ENCODE measurements at regions not wholly inside any gene's neighbourhood (a gene's known extent, or its start where the extent isn't known, plus 50 kb on each side); places are given as distances from the start of the nearest gene placed in this dataset.

DNA sequence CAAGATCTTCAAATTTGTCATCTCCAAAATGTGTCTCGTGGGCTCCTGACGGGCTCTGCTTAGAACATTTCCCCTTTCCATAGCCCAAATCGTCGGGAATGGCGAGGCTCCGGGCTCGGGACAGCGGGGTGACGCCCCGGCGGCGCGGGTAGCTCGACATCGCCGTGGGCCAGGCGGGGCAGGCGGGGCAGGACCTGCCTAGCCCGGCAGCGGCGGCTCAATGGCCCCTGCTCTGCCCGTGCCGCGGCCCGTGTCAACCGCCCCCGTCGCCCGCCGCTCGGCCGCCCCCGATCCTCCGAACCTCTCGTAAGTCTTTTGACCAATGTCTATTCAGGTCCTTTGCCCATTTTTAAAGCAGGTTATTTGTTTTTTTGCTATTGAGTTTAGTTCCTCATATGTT, 111.2 kb downstream of the PMAIP1 start:
- H3K4me3 Mint-ChIP-seq = no peak overlapping the region
- no peak overlapping the region for H3K27ac Mint-ChIP-seq
- no peaks in the 10 kb centered on the region for H3K4me1 ChIP-seq

DNA sequence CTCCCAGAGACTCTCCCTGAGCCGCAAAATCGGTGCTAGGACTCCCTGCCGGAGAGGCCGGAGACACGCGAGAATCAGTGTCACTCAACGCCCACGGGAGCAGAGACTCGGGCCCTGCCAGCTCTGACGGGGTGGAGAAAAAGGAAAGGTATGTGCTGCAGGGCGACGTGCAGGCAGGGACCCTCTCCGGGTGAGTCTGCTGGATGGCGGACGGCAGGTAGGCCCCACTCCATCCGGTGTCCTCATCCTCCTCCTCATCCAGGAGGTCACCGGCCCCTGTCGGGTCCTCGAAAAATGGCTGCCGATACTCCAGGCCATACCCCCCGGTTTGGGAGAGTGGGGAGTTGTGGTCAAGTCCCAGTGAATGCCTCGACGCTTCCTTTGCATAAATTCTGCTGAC, 110.7 kb downstream of the PMAIP1 start:
- H3K27ac Mint-ChIP-seq = no peak overlapping the region
- Histone ChIP-seq H3K79me2 (ENCODE audit: low read depth) (no peaks in the 10 kb centered on the region), H2AFZ (replicated peaks) (no peak overlapping the region), H3K4me3 (no peak overlapping the region), H3K27ac (no peak overlapping the region), H3K4me2 (no peak overlapping the region), H3F3A (ENCODE audit: low read depth) (no peaks in the 10 kb centered on the region), H3K4me1 (no peaks in the 10 kb centered on the region), H3K36me3 (no peaks in the 10 kb centered on the region), H4K20me1 (ENCODE audit: low read depth) (no peaks in the 10 kb centered on the region), H3K27me3 (no peaks in the 10 kb centered on the region), H3K9me3 (ENCODE audit: low read depth) (no peaks in the 10 kb centered on the region), H3K9ac (no peak overlapping the region)
- H3K4me1 Mint-ChIP-seq = no peaks in the 10 kb centered on the region
- peaks cover 7% of the 10 kb centered on the region for H3K27me3 Mint-ChIP-seq (ENCODE audit: insufficient read depth, low read depth)
- H3K9me3 Mint-ChIP-seq = peaks cover 14% of the 10 kb centered on the region
- no peaks in the 10 kb centered on the region for H3K36me3 Mint-ChIP-seq
- TF ChIP-seq EZH2phosphoT487 (IDR thresholded peaks at IDR 0.05) (no peak), EZH2 (IDR thresholded peaks at IDR 0.05) (no peak)
- TF ChIP-seq, protein P1, sequence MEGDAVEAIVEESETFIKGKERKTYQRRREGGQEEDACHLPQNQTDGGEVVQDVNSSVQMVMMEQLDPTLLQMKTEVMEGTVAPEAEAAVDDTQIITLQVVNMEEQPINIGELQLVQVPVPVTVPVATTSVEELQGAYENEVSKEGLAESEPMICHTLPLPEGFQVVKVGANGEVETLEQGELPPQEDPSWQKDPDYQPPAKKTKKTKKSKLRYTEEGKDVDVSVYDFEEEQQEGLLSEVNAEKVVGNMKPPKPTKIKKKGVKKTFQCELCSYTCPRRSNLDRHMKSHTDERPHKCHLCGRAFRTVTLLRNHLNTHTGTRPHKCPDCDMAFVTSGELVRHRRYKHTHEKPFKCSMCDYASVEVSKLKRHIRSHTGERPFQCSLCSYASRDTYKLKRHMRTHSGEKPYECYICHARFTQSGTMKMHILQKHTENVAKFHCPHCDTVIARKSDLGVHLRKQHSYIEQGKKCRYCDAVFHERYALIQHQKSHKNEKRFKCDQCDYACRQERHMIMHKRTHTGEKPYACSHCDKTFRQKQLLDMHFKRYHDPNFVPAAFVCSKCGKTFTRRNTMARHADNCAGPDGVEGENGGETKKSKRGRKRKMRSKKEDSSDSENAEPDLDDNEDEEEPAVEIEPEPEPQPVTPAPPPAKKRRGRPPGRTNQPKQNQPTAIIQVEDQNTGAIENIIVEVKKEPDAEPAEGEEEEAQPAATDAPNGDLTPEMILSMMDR (IDR thresholded peaks at IDR 0.05) = no peak
- no peak overlapping the region for H3K4me3 Mint-ChIP-seq
- DNase-seq (ENCODE audit: low spot score) = no peak

More for the DNA sequence above, 111.2 kb downstream of the PMAIP1 start:
- H3K4me3 ChIP-seq = no peak overlapping the region
- peaks cover 7% of the 10 kb centered on the region for H3K27me3 Mint-ChIP-seq (ENCODE audit: insufficient read depth, low read depth)
- no peaks in the 10 kb centered on the region for H3K36me3 Mint-ChIP-seq
- H2AFZ ChIP-seq (replicated peaks) = no peak overlapping the region
- no peaks in the 10 kb centered on the region for H4K20me1 ChIP-seq (ENCODE audit: low read depth)
- H3K9me3 Mint-ChIP-seq = peaks cover 14% of the 10 kb centered on the region
- H3K36me3 ChIP-seq = no peaks in the 10 kb centered on the region
- H3K27ac ChIP-seq = no peak overlapping the region
- no peak overlapping the region for H3K4me2 ChIP-seq
- no peak for TF ChIP-seq EZH2 (IDR thresholded peaks at IDR 0.05)
- TF ChIP-seq, protein P1 (IDR thresholded peaks at IDR 0.05) = no peak
- TF ChIP-seq EZH2phosphoT487 (IDR thresholded peaks at IDR 0.05) = no peak
- H3K9me3 ChIP-seq (ENCODE audit: low read depth) = no peaks in the 10 kb centered on the region
- H3K79me2 ChIP-seq (ENCODE audit: low read depth) = no peaks in the 10 kb centered on the region
- H3K9ac ChIP-seq = no peak overlapping the region
- H3K4me1 Mint-ChIP-seq = no peaks in the 10 kb centered on the region
- no peaks in the 10 kb centered on the region for H3F3A ChIP-seq (ENCODE audit: low read depth)
- DNase-seq (ENCODE audit: low spot score) = no peak
- H3K27me3 ChIP-seq = no peaks in the 10 kb centered on the region

DNA sequence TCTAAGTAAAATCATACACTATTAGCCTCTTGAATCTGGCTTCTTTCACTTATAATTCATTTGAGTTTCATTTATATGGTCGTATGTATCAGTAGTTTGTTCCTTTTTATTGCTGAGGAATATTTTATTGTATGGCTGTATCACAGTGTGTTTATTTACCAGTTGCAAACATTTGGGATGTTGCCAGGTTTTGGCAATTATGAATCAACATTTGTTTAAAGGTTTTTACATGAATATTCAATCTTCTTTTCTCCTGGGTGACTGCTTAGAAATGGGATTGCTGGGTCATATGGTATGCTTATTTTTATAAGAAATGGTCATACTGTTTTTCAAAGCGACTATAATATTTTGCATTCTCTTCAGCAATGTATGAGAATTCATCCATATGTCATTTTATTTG, 107.9 kb downstream of the PMAIP1 start:
- H3K4me1 Mint-ChIP-seq = no peaks in the 10 kb centered on the region
- no peak overlapping the region for H3K4me3 Mint-ChIP-seq
- no peaks in the 10 kb centered on the region for H3F3A ChIP-seq (ENCODE audit: low read depth)
- H3K4me1 ChIP-seq = no peaks in the 10 kb centered on the region
- TF ChIP-seq, protein P1 (IDR thresholded peaks at IDR 0.05) = no peak
- TF ChIP-seq EZH2 (IDR thresholded peaks at IDR 0.05) = no peak
- no peaks in the 10 kb centered on the region for H3K79me2 ChIP-seq (ENCODE audit: low read depth)
- H3K9ac ChIP-seq = no peak overlapping the region
- H3K9me3 ChIP-seq (ENCODE audit: low read depth) = no peaks in the 10 kb centered on the region
- H3K27me3 ChIP-seq = no peaks in the 10 kb centered on the region
- H3K4me3 ChIP-seq = no peak overlapping the region
- no peak overlapping the region for H3K27ac ChIP-seq
- H2AFZ ChIP-seq (replicated peaks) = no peak overlapping the region
- no peak for DNase-seq (ENCODE audit: low spot score)
- H3K9me3 Mint-ChIP-seq = peaks cover 7% of the 10 kb centered on the region
- no peaks in the 10 kb centered on the region for H4K20me1 ChIP-seq (ENCODE audit: low read depth)
- H3K36me3 Mint-ChIP-seq = no peaks in the 10 kb centered on the region
- H3K27ac Mint-ChIP-seq = no peak overlapping the region
- H3K4me2 ChIP-seq = no peak overlapping the region
- H3K27me3 Mint-ChIP-seq (ENCODE audit: insufficient read depth, low read depth) = peaks cover 5% of the 10 kb centered on the region
- no peaks in the 10 kb centered on the region for H3K36me3 ChIP-seq
